Hematopoietic multipotent progenitor cell treated with erythropoietin and hydrocortisone succinate and interleukin-3 and kit ligand, for 17 days (in vitro differentiated cells): ENCODE measurements at regions not wholly inside any gene's neighbourhood (a gene's known extent, or its start where the extent isn't known, plus 50 kb on each side); places are given as distances from the start of the nearest gene placed in this dataset.

Experiments used
- DNase-seq: peaks from one replicate; pipeline ENCODE4 v3.0.0-alpha.2; 2015; ENCODE audit warnings: low spot score

DNA sequence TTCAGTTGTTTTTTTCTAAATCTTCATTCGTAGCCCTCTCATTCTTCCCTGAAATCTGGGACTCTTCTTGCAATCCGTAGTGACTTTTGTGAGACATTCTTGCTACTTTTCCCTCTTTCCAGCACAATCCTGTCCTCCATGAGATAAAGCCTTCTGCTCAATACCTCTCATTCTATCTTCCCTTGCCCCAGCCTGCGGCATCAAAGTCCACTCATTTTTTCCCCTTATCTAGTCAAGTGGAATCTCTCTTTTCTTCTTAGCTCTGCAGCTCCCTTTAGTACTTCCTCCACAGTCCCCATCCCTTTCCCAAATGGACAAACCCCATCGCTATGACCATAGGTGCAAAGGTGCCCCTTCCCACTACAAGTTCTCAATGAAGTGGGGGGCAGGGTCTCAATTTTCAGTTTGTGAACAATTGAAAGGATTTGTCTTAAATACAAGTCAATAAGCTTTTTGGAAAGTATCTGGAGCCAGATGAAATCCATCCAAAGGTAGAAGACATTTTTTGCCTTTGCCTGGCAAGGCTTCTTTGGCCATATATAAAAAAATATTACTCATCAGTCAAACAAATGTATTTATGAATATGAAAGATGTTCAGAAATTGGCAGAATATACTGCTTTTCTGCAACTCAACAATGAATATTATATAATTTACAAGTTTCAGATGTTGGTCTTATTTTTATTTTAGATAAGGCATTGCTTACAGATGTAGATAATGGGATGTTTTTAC lies 179.4 kb downstream of the SNAPC1 start:
- DNase-seq: no peak

DNA sequence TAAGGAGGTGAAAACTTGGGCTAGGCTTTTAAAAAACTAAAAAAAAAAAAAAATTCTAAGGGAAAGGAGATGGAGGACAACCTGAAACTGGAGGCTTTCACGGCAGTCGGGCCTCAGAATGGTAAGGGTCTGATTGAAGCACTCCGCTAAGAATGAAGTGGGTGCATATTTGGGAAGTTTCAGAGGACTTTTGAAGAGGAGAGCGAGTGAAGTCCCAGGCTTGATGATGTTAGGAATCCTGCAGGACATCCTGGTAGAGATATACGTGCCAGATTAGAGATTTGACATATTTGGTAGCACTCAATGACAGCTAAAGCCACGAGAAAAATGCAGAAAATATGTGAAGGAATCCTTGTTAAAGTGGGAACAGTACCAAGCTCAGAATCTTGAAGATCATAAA lies 186.2 kb downstream of the SNAPC1 start:
- no peak for DNase-seq

DNA sequence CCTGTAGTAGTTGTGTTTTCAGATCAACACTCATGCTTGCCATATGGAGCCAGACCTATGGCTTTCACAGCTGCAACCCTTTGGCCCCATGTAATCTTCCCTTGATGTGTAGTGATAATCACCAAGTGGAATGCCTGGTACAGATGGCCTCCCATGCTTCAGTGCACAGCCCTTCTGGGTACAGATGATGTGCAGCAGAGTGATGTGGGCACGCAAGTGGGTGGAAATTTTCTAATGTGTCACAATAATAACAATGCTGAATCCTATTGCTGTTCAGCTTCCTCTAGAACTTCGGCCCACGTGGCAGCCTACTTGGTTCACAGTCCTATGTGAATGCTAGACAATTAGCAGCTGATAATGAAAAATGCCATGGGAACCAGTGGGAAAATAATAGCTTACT lies 188.1 kb downstream of the SNAPC1 start:
- no peak for DNase-seq

DNA sequence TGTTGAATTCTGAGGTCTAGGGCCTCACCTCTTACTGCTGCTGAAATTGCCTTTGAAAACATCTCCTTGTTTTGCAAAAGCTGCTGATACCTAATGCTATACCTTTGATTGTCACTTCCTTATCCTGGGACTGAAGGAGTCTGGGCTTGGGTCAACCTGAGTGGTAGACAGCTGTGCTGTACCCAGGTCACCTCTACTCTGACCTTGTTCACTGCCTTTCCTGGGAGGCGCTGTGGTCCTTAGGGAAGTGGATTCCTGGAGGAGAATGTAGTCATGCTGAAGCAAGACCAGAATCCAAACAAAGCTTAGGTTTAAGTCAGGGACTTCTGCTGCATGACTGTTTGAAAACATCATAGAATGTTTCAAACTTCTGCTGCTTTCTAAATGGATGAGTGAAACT lies 191.4 kb downstream of the SNAPC1 start:
- no peak for DNase-seq

DNA sequence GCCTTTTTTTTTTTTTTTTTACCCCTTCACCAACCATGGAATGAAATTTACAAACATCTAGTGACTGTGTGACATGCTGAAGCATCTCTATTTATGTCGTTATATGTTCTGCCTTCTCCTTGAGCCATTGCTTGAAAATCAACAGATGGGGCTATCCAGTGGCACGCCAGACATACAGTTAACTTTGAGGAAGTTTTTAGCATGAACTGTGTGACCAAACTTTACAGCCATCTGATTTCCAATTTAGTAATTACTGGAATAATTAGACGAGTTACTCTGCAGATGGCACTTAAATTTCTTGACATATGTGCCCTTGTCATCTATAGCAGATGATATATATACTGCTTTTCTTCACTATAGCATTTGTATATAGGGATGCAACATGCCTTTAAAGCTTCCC lies 192.1 kb downstream of the SNAPC1 start:
- DNase-seq: no peak

DNA sequence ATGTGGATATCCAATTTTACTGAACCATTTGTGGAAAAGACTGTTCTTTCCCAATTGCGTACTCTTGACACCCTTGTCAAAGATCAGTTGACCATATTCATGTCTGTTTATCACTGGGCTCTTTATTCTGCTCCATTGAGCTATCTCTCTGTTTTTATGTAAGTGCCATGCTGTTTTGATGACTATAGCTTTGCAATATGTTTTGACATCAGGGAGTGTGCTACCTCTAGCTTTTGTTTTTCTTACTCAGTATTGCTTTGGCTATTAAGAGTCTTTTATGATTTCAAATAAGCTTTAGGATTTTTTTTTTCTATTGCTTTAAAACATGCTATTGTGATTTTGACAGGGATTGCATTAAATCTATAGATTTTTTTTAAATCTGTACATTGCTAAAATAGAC lies 194.3 kb downstream of the SNAPC1 start:
- DNase-seq: no peak

DNA sequence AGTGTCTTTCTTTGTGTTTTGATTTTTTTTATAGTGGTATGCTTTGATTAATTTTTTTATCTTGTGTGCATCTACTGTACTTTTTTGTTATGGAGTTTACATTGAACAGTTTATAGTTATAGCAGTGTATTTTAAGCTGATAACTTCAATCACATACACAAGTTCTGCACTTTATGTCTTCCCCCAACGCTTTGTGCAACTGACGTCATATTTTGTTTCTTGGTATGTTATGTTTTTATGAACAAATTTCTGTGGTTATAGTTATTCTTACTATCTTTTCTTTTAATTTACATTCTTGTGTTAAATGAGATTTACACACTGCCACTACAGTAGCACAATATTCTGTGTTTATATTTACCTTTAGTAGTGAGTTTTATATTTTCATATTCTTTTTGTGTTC lies 197.1 kb downstream of the SNAPC1 start:
- no peak for DNase-seq

DNA sequence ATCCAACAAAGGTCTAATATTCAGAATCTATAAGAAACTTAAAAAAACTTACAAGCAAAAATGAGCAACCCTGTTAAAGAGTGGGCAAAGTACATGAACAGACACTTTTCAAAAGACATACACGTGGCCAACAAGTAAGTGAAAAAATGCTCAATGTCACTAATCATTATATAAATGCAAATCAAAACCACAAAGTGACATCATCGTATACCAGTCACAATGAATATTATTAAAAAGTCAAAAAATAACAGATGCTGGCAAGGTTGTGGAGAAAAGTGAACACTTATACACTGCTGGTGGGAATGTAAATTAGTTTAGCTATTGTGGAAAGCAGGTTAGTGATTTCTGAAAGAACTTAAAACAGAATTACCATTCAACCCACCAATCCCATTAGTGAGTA lies 199.1 kb downstream of the SNAPC1 start:
- no peak for DNase-seq

DNA sequence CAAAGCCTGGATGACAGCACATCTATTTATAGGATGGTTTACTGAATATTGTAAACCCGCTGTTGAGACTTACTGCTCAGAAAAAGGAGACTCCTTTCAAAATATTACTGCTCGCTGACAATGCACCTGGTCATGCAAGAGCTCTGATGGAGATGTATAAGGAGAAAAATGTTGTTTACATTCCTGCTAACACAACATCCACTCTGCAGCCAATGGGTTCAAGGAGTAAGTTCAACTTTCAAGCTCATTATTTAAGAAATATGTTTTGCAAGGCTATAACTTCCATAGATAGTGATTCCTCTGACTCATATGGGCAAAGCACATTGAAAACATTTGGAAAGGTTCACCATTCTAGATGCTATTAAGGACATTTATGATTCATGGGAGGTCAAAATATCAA lies 201.7 kb downstream of the SNAPC1 start:
- no peak for DNase-seq

DNA sequence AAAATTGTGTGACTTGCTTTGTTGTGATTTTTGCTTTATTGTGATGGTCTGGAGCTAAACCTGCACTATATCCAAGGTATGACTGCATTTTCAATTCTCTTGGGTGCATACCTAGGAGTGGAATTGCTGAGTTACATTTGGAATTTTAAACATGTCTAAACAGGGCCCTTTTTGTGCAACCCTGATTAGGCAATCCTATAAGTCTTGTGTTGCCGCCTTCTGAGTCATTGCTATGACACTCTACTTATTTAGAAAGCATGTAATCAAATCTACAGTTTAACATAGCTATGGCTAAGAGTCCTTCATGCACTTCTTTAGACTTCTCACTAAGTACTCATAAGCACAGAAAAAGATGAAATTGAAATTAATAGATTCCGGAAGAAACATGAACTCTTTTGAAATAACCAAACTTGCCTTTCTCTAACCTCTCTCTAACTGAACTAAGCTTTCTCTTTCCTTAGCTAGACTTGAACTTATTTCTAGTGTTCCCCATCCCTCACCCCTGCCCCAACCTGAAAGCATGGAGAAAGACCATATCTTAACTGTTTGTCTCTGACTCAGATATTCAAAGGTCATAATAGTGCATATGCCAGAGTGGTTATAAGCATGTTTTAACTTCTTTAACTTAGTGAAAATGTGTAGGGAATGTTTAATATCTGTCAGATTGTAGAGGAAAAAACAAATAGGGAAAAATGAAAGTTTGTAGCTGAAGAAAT lies 203.0 kb downstream of the SNAPC1 start:
- DNase-seq: no peak

DNA sequence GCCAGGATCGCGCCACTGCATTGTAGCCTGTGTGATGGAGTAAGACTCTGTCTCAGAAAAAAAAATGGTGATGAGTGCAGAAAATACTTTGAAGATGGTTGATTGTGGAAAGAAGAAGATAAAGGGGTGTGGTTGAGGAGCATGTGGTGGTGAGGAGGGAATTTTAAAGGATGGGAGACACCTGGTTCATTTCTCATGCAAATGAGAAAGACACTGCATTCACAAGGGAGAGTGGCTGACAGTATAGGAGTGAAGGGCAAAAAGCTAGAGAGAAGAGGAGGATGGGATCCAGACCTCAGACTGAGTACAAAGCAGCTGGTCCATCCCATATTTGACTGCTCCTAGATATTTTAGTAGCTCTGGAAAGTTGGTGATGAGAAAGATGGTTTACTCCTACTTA lies 206.0 kb downstream of the SNAPC1 start:
- no peak for DNase-seq

DNA sequence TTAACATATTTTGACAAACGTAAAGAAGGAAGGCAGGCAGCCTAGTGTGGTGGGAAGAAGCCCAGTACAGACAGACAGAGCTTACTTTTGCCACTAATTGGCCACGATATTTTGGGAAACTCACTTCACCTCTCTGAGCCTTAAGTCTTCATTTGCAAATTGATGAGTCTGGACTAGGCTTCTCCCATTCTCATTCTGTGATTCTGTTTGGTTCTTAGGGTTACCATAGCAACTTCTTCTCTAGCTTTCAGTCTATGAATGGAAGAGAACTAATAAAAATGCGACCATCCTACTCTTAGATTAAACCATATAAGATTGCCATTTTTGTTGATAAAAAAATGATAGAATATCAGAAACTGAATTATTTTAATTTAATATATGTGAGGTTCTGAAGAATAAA lies 210.5 kb downstream of the SNAPC1 start:
- no peak for DNase-seq

DNA sequence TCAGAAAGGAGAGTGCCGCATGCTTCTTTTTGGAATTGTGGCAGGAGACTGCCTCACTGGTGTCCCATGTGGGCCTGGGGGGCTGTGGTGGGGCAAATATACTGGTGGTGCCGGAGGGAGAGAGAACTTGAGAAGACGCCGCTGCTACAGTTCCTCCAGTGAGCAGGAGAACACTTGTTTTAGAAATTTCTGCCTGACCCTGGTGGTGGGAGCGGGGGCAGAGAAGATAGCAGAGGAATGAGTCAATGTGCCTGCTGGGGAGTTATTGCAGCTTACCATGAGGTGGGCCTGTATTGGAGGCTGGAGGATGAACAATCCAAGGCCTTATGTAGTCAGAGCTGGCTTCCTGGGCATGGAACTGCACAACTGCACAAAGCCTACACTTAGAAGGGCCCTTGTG lies 211.8 kb downstream of the SNAPC1 start:
- no peak for DNase-seq

DNA sequence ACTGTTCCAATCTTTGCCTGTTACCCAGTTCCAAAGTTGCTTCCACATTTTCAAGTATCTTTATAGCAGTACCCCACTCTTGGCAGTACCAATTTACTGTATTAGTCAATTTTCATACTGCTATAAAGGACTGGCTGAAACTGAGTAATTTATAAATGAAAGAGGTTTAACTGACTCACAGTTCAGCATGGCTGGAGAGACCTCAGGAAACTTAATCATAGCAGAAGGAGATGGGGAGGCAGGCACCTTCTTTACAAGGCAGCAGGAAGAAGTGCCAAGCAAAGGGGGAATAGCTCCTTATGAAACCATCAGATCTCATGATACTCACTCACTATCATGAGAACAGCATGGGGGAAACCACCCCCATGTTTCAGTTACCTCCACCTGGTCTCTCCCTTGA lies 215.0 kb downstream of the SNAPC1 start:
- no peak for DNase-seq

DNA sequence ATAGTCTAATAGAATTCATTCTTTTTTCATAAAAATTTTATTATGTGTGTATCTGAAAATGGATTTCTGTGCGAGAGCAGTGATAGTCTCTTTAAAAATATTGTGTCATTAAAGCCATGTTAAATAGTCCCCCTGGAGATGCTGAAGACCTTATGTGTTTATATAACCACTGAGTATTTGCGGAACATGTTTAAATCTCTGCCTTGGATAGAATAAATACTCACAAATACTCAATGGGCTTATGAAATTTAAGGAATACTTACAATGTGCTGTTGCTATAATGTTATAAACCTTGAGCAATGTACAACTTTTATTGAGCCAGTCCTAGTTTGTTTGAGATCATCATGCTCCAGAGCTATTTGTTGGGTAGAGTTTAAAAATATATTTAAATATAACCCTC lies 226.0 kb downstream of the SNAPC1 start:
- no peak for DNase-seq

DNA sequence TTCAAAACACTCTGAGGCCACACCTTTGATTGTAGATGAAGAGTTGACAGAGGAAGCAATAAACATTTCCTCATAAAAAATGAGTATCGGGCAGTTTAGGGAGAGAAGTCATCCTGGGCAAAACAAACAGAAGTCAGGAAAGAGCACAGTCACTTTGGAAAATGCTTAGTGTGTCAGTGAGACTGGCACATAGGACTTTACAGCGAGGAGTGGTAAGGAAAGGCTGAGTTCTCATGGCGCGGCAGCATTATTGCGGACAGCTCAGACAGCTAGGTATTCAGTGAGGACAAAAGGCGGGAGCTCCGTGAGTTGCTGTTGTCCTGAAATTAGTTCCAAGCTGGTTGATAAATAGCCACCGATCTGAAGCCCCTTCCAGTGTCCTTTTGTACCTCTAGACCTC lies 229.9 kb downstream of the SNAPC1 start:
- no peak for DNase-seq

DNA sequence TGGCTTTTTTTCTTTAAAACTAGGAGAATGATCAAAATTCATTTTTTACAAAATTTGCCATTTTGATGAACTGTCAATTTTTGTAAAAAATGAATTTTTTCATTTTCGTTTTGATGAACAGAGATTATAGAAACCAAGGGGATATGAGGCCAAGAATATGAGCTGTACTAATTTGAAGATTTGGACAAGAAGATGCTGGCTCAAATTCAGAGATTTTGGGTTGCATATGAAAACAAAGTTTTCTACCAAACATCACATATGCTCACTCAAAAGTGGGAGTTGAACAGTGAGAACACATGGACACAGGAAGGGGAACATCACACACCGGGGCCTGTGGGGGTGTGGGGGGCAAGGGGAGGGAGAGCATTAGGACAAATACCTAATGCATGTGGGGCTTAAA lies 230.7 kb downstream of the SNAPC1 start:
- no peak for DNase-seq

DNA sequence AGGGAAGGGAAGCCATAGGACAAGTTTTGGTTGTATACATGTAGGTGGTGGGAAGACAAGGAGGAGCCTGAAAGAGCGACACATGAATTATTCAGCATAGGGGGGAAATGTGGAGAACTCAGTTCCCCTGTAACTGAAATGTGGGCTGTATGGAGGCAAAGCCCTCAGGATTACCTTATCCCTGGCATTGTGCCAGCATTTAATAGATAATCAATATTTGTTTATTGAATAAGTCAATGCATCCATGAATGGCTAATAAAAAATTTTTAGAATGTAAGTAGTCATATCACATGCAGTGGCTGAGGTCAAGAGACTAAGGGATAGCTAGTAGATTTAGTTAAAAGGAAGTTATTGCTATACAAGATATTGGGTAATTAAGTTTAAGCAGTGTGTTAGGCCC lies 232.4 kb downstream of the SNAPC1 start:
- no peak for DNase-seq

DNA sequence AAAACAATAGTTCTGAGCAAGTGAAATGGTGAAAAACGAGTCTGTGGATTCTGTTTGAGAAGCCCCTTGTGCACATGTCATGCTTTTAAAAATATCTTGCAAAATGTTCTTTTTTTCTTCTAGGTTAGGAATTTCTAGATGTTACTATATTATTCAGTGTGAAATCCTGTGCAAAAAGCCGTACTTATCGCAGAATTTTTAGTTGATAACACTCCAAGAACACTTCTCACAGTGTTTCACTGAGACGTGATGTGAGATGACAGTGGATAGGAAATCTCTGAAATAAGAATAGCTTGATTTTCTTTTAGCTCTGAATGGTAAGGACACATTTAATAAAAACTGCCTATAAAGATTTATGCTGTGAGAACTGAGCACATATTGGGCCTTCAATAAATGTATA lies 234.5 kb downstream of the SNAPC1 start:
- DNase-seq: no peak

DNA sequence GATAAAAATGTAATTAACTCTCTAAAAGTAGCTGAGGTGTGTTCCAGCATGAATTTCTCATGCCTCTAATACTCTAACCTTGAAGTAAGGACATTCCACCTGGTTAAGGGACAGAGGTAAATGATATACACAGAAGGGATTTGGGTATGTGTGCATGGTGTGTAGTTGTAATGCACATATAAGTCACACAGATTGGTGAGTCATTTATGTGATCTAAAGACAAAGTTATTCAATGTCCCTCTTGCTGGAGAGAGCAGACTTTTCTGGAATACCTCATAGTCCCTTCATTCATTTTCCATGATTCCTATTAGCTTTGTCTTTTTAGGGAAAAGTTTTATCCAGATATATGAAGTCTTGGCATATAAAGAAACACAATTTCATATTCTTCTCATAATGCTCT lies 234.9 kb downstream of the SNAPC1 start:
- no peak for DNase-seq

DNA sequence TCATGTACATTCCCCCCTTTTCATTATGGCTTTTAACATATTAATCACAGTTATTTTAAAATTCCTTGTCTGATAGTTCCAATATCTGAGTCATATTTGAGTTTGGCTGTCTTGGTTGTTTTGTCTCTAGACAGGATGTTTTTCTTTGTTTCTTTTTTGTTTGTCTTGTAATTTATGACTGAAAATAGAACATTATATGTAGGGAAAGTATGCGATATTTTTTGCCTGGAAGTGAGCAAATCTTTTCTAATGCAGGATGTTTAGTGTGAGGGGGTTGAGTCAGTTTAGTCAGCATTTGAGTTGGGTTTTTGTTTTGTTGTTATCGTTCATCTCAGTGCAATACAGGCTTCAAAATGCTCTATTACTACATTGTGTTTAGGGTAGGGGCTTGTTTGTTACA lies 239.7 kb downstream of the SNAPC1 start:
- DNase-seq: no peak

DNA sequence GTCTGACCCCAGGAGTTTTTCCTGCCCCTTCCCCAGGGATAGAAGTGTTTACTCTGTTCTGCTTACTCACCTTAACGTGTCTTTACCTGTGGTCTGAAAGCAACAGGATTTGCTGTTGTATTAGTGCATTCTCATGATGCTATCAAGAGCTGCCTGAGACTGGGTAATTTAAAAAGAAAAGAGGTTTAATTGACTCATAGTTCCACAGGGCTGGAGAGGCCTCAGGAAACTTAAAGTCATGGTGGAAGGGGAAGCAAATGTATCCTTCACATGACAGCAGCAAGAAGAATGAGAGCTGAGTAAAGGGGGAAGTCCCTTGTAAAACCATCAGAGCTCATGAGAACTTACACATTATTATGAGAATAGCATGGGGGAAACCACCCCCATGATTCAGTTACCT lies 240.4 kb downstream of the SNAPC1 start:
- DNase-seq: no peak

DNA sequence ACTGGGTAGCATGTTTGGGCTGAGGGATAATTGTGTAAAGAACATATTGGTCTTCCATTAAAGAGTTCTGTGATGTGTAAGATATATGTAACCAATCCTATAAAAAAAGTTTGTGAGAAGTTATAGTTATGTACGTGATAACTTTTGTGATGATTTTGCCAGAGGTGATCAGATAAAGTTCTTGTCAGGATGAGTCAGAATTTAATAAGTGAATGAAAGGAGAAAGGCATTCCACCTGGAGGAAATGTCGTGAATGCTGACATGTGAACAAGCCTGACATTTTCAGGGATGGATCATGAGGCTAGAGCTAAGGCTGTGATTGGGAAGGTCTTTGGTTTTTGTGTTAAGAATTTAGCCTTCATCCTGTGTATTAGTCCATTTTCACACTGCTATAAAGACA lies 241.5 kb downstream of the SNAPC1 start:
- no peak for DNase-seq

DNA sequence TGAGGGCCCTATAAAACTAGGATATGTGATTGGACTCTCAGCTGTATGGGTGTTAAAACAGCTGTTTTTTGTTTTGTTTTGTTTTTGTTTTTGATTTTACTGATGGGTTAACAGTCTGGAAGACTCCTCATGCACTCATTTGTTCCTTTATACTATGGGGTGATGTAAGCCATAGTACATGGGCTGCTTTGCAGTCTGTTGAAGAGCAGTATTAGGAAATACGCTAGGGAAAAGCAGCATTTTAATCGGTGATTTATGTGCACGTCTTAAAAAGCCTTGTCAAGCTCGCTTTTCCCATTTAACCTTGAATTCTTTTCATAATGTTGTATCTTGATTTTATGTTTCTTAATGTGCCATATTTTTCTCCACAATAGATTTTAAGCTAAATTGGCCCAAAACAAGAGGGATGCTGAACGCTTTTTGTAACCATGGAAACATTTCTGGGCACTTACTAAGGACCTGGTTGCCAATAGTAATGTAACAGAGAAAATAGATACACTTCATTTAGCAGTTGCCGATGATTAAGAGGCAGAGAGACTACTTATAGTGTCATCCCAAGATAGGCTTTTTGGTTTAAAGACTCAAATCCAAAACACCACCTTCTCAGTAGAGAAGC lies 244.0 kb downstream of the SNAPC1 start:
- no peak for DNase-seq
